Kidney epithelial cell (primary cell): ENCODE measurements at regions not wholly inside any gene's neighbourhood (a gene's known extent, or its start where the extent isn't known, plus 50 kb on each side); places are given as distances from the start of the nearest gene placed in this dataset.

ENCODE experiments used
- DNase-seq: peaks from one replicate; pipeline ENCODE4 v3.0.0-alpha.2; 2010; ENCODE audit warnings: low read depth
- H3K27me3 ChIP-seq: 2 replicates; pipeline ENCODE4 v1.6.0; 2011; ENCODE audit warnings: low read length; ENCODE audit not compliant: control insufficient read depth, insufficient read depth
- H3K36me3 ChIP-seq: 2 replicates; pipeline ENCODE4 v1.5.1; 2011; ENCODE audit warnings: low read length; ENCODE audit not compliant: control insufficient read depth, insufficient read depth
- H3K4me3 ChIP-seq: 2 replicates; pipeline ENCODE4 v1.5.1; 2011; ENCODE audit warnings: low read depth, mild to moderate bottlenecking, control low read depth, low read length
- CTCF ChIP-seq: IDR thresholded peaks from 2 replicates; pipeline ENCODE4 v1.5.1; 2011; ENCODE audit warnings: mild to moderate bottlenecking, moderate library complexity, low read length, control low read depth, inconsistent platforms; ENCODE audit not compliant: insufficient read depth, poor library complexity, severe bottlenecking

GRCh38 chr7:7080802-7081201 is 101.5 kb upstream of the C1GALT1 start:
- H3K4me3 ChIP-seq, result no peak overlapping the region
- H3K27me3 ChIP-seq, result no peaks in the 10 kb centered on the region
- no peak for TF ChIP-seq CTCF
- DNase-seq, result no peak
- H3K36me3 ChIP-seq, result no peaks in the 10 kb centered on the region

GRCh38 chr7:7090460-7090859 is 91.9 kb upstream of the C1GALT1 start:
- no peak for TF ChIP-seq CTCF
- Histone ChIP-seq H3K36me3 (no peaks in the 10 kb centered on the region), H3K27me3 (no peaks in the 10 kb centered on the region), H3K4me3 (no peak overlapping the region)
- no peak for DNase-seq

- TF ChIP-seq CTCF, result no peak
- Histone ChIP-seq H3K27me3 (no peaks in the 10 kb centered on the region), H3K36me3 (no peaks in the 10 kb centered on the region), H3K4me3 (no peak overlapping the region)
- no peak for DNase-seq
Measured at GRCh38 chr7:7098280-7098818, 84.0 kb upstream of the C1GALT1 start.

- Histone ChIP-seq H3K4me3 (no peak overlapping the region), H3K27me3 (no peaks in the 10 kb centered on the region)
- no peak for TF ChIP-seq CTCF
Measured at GRCh38 chr7:7099584-7100014, 82.7 kb upstream of the C1GALT1 start.

GRCh38 chr7:7100432-7100849 is 81.9 kb upstream of the C1GALT1 start:
- no peaks in the 10 kb centered on the region for H3K36me3 ChIP-seq
- H3K27me3 ChIP-seq, result no peaks in the 10 kb centered on the region
- TF ChIP-seq CTCF, result no peak
- H3K4me3 ChIP-seq, result no peak overlapping the region
- no peak for DNase-seq

More at GRCh38 chr7:7099584-7100014, 82.7 kb upstream of the C1GALT1 start:
- no peaks in the 10 kb centered on the region for H3K36me3 ChIP-seq
- peak; percentile 86 for DNase-seq

GRCh38 chr7:7102906-7103305 is 79.4 kb upstream of the C1GALT1 start:
- DNase-seq, result no peak
- H3K27me3 ChIP-seq, result no peaks in the 10 kb centered on the region
- no peak for TF ChIP-seq CTCF
- no peaks in the 10 kb centered on the region for H3K36me3 ChIP-seq
- no peak overlapping the region for H3K4me3 ChIP-seq
